H1 (cell line): ENCODE measurements at regions not wholly inside any gene's neighbourhood (a gene's known extent, or its start where the extent isn't known, plus 50 kb on each side); places are given as distances from the start of the nearest gene placed in this dataset.

Experiments
- CTCF ChIA-PET: fragments of 300-600 bp; sonication (Branson Sonifier 250); formaldehyde crosslinking; loops from one replicate; lab custom pipeline; 2021; ENCODE audit not compliant: partially characterized antibody; lab: Charles Lee
- POLR2A ChIA-PET: fragments of 300-600 bp; sonication (Branson Sonifier 250); formaldehyde crosslinking; loops from one replicate; lab custom pipeline; 2021; ENCODE audit warnings: inconsistent platforms; ENCODE audit not compliant: partially characterized antibody; lab: Charles Lee
- DNase-seq, 2 experiments: peaks; one replicate each; pipeline versions ENCODE4 v3.0.0 to v3.0.0-alpha.2; 2010 to 2022; ENCODE audit warnings: low spot score in 2 of 2, low read depth in 1 of 2, mixed read lengths in 1 of 2
- FAIRE-seq: peaks from 2 replicates; lab custom pipeline; 2011; peaks lifted over from hg19 to GRCh38; lab: Jason Lieb, UNC
- H2AFZ ChIP-seq: 2 replicates; pipeline ENCODE4 v1.8.1; 2012; ENCODE audit warnings: low read length, inconsistent platforms
- H2AK5ac ChIP-seq: 2 replicates; pipeline ENCODE4 v1.6.1; 2013; ENCODE audit warnings: low read depth, low read length
- H2BK120ac ChIP-seq: replicated peaks from 2 replicates; pipeline ENCODE3; 2013; ENCODE audit warnings: low read depth, low read length, inconsistent platforms
- H2BK12ac ChIP-seq: 2 replicates; pipeline ENCODE4 v1.6.1; 2013; ENCODE audit warnings: low read depth, low read length
- H2BK15ac ChIP-seq: 2 replicates; pipeline ENCODE4 v1.6.1; 2013; ENCODE audit warnings: low read length
- H2BK20ac ChIP-seq: 2 replicates; pipeline ENCODE4 v1.6.1; 2013; ENCODE audit warnings: low read length
- H2BK5ac ChIP-seq: 2 replicates; pipeline ENCODE4 v1.6.1; 2013; ENCODE audit warnings: low read depth, low read length
- H3K14ac ChIP-seq: 2 replicates; pipeline ENCODE4 v1.6.1; 2013; ENCODE audit warnings: inconsistent platforms; ENCODE audit not compliant: insufficient read length
- H3K18ac ChIP-seq: 2 replicates; pipeline ENCODE4 v1.6.1; 2013; ENCODE audit warnings: low read length; ENCODE audit errors: extremely low read depth
- H3K23ac ChIP-seq: 2 replicates; pipeline ENCODE4 v1.6.1; 2013; ENCODE audit warnings: inconsistent platforms; ENCODE audit not compliant: insufficient read length
- H3K23me2 ChIP-seq: 2 replicates; pipeline ENCODE4 v1.6.1; 2013; ENCODE audit warnings: low read depth, low read length
- H3K27ac ChIP-seq: 2 replicates; pipeline ENCODE4 v1.6.1; 2011; ENCODE audit warnings: low read depth, low read length, inconsistent platforms
- H3K27me3 ChIP-seq, 4 experiments: replicated peaks in 1 of 4; 1 replicate in 1 of 4; 2 replicates in 3 of 4; pipeline versions ENCODE4 v1.6.1 to v1.8.1; 2011 to 2013; ENCODE audit warnings: low read length in 3 of 4, mild to moderate bottlenecking in 3 of 4, inconsistent platforms in 2 of 4, mixed read lengths in 2 of 4, moderate library complexity in 1 of 4; ENCODE audit not compliant: control insufficient read depth in 3 of 4, insufficient read depth in 3 of 4; ENCODE audit errors: extremely low read depth in 1 of 4
- H3K36me3 ChIP-seq, 4 experiments: 2 replicates each; pipeline versions ENCODE4 v1.6.1 to v1.8.1; 2011 to 2013; ENCODE audit warnings: mild to moderate bottlenecking in 4 of 4, low read length in 3 of 4, moderate library complexity in 2 of 4, control low read depth in 1 of 4, inconsistent platforms in 1 of 4; ENCODE audit not compliant: insufficient read depth in 4 of 4, control insufficient read depth in 2 of 4
- H3K4ac ChIP-seq: replicated peaks from 2 replicates; pipeline ENCODE3; 2013; ENCODE audit warnings: low read length, low read depth, mixed read lengths, inconsistent platforms; ENCODE audit not compliant: insufficient read length
- H3K4me1 ChIP-seq, 4 experiments: replicated peaks in 1 of 4; 1 replicate in 1 of 4; 2 replicates in 3 of 4; pipeline versions ENCODE4 v1.6.1 to v1.8.1; 2011 to 2013; ENCODE audit warnings: low read length in 3 of 4, inconsistent platforms in 2 of 4, mixed read lengths in 1 of 4; ENCODE audit not compliant: insufficient read depth in 4 of 4, control insufficient read depth in 3 of 4
- H3K4me2 ChIP-seq, 2 experiments: 2 replicates each; pipeline versions ENCODE4 v1.6.1 to v1.8.1; 2011 to 2013; ENCODE audit warnings: low read depth in 2 of 2, low read length in 2 of 2, control low read depth in 1 of 2, inconsistent platforms in 1 of 2, mild to moderate bottlenecking in 1 of 2; ENCODE audit not compliant: insufficient read depth in 1 of 2
- H3K4me3 ChIP-seq, 4 experiments: fragments of 200-600, 300-600 bp in 1 of 4; sonication (generic), shearing (Covaris generic), sonication (Bioruptor Twin) in 1 of 4; 2 replicates each; pipeline versions ENCODE4 v1.5.1 to v1.8.1; 2011 to 2016; ENCODE audit warnings: low read length in 4 of 4, low read depth in 3 of 4, control low read depth in 2 of 4, inconsistent platforms in 2 of 4, mild to moderate bottlenecking in 2 of 4, mixed read lengths in 1 of 4, moderate library complexity in 1 of 4; ENCODE audit not compliant: insufficient read depth in 2 of 4; ENCODE audit errors: extremely low read depth in 1 of 4
- H3K56ac ChIP-seq: replicated peaks from 2 replicates; pipeline ENCODE3; 2013; ENCODE audit warnings: low read depth, mild to moderate bottlenecking, mixed read lengths, low read length, inconsistent platforms; ENCODE audit not compliant: insufficient read length
- H3K79me1 ChIP-seq: 2 replicates; pipeline ENCODE4 v1.6.1; 2013; ENCODE audit warnings: low read depth, low read length, control low read depth
- H3K79me2 ChIP-seq, 2 experiments: 2 replicates each; pipeline versions ENCODE4 v1.6.1 to v1.8.1; 2012 to 2013; ENCODE audit warnings: low read length in 2 of 2, mild to moderate bottlenecking in 2 of 2, inconsistent platforms in 1 of 2; ENCODE audit not compliant: insufficient read depth in 2 of 2, control insufficient read depth in 1 of 2
- H3K9ac ChIP-seq, 4 experiments: replicated peaks in 1 of 4; 1 replicate in 1 of 4; 2 replicates in 3 of 4; pipeline versions ENCODE4 v1.6.1 to v1.8.1; 2011 to 2013; ENCODE audit warnings: low read depth in 3 of 4, low read length in 3 of 4, control low read depth in 2 of 4, mild to moderate bottlenecking in 2 of 4, moderate library complexity in 2 of 4, inconsistent platforms in 1 of 4; ENCODE audit errors: extremely low read depth in 1 of 4
- H3K9me3 ChIP-seq, 2 experiments: 2 replicates each; pipeline versions ENCODE4 v1.6.1 to v1.8.1; 2012 to 2013; ENCODE audit warnings: mild to moderate bottlenecking in 2 of 2, moderate library complexity in 2 of 2, control low read depth in 1 of 2, inconsistent platforms in 1 of 2, low read depth in 1 of 2, low read length in 1 of 2, mixed read lengths in 1 of 2; ENCODE audit not compliant: insufficient read depth in 2 of 2
- H4K20me1 ChIP-seq, 2 experiments: replicated peaks in 1 of 2; 2 replicates each; pipeline versions ENCODE3 to v1.8.1; 2011 to 2013; ENCODE audit warnings: inconsistent platforms in 2 of 2, low read length in 2 of 2, mild to moderate bottlenecking in 1 of 2; ENCODE audit not compliant: insufficient read depth in 2 of 2, control insufficient read depth in 1 of 2
- H4K5ac ChIP-seq: 2 replicates; pipeline ENCODE4 v1.6.1; 2013; ENCODE audit warnings: low read length, low read depth, mixed read lengths, inconsistent platforms; ENCODE audit not compliant: insufficient read length
- H4K8ac ChIP-seq: 2 replicates; pipeline ENCODE4 v1.8.0; 2013; ENCODE audit warnings: mild to moderate bottlenecking, moderate library complexity, low read length, inconsistent platforms; ENCODE audit not compliant: insufficient read depth; ENCODE audit errors: extremely low read depth
- H4K91ac ChIP-seq: replicated peaks from 2 replicates; pipeline ENCODE3; 2013; ENCODE audit warnings: low read length, mixed read lengths, inconsistent platforms; ENCODE audit not compliant: insufficient read length
- KDM4A ChIP-seq: IDR thresholded peaks from one replicate; pipeline ENCODE4 v1.7.1; 2012; ENCODE audit warnings: low read depth, mild to moderate bottlenecking, moderate library complexity, low read length, inconsistent platforms; ENCODE audit not compliant: severe bottlenecking
- MAFK ChIP-seq: IDR thresholded peaks from 2 replicates; pipeline ENCODE4 v1.6.1; 2012; ENCODE audit warnings: low read depth, mild to moderate bottlenecking, improper control_type of control experiment, low read length
- WGBS, 2 experiments: shearing (Covaris generic) in 1 of 2; methylation state at CpG; one replicate each; pipeline versions ENCODE4 v1.1.6 to v1.1.7; 2013 to 2015; ENCODE audit warnings: low lambda C conversion rate in 2 of 2, mixed read lengths in 2 of 2, inconsistent platforms in 1 of 2, low coverage in 1 of 2, missing lambda C conversion rate in 1 of 2; ENCODE audit not compliant: insufficient replicate concordance in 2 of 2, insufficient coverage in 1 of 2, insufficient read length in 1 of 2; ENCODE audit errors: extremely low coverage in 1 of 2, missing lambda C conversion rate in 1 of 2; 5-methylcytosine and 5-hydroxymethylcytosine counted together

DNA sequence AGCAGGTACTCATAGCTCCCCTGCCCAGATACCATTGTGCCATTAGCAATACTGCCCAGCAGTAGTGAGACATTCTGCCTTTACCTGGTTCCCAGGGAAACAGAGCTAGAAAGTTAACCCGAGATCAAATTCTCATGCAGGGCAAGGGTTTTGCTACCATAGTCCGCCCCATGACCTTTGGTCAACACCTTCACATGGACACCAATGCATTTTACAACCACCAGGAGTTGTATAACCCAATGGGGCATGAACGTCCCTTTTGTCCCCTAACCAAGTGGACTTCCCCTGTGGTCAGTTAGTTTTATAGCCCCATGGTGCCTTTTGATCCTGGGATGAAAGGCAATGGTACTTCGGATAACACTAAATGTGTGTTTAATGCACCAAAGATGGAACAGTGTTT is 151.7 kb upstream of the IQSEC1 start:
- Histone ChIP-seq H4K20me1 (no peaks in the 10 kb centered on the region), H3K4me1 (0 out of 7 replicates have a peak, but pooled peaks cover 0 to 1% (median 0%) of the 10 kb centered on the region in 4 experiments), H3K36me3 (no peaks in the 10 kb centered on the region), H3K14ac (no peak overlapping the region), H2AK5ac (no peak overlapping the region), H3K79me2 (no peaks in the 10 kb centered on the region), H3K9me3 (no peaks in the 10 kb centered on the region), H2BK15ac (no peak overlapping the region), H3K27ac (no peak overlapping the region), H4K8ac (no peak overlapping the region), H3K4me3 (no peak overlapping the region), H2BK120ac (no peak overlapping the region), H2AFZ (no peak overlapping the region), H3K4ac (no peak overlapping the region), H2BK20ac (no peak overlapping the region), H4K5ac (no peak overlapping the region), H3K18ac (no peak overlapping the region), H4K91ac (no peak overlapping the region), H3K4me2 (no peak overlapping the region), H2BK5ac (no peak overlapping the region), H3K23me2 (no peaks in the 10 kb centered on the region), H3K79me1 (no peaks in the 10 kb centered on the region), H2BK12ac (no peak overlapping the region), H3K23ac (no peak overlapping the region), H3K27me3 (no peaks in the 10 kb centered on the region), H3K9ac (no peak overlapping the region), H3K56ac (no peak overlapping the region)
- ChIA-PET POLR2A (interaction anchor here (0.8 kb wide), 1 partner anchor 41 kb away, joined by 3 read pairs; no protein-coding TSS in a partner anchor), CTCF (interaction anchor here (0.6 to 2.6 kb wide), 4 partner anchors 13 to 413 kb away, joined by 3 to 11 read pairs (median 6); no protein-coding TSS in a partner anchor)
- DNase-seq (no peak), FAIRE-seq (no peak)
- WGBS, 2 experiments, result 91% methylated on average over 4 of the region's 4 CpGs; no CpG with 5 or more reads in 1 of the 2 experiments
- no peak for TF ChIP-seq KDM4A
- no peak for TF ChIP-seq MAFK
